ENCODE measurements at regions not wholly inside any gene's neighbourhood (a gene's known extent, or its start where the extent isn't known, plus 50 kb on each side); places are given as distances from the start of the nearest gene placed in this dataset.
"Not testable (repeated sequence)": the region's sequence is repeated elsewhere in the genome, so short reads cannot be mapped to it uniquely, and the experiment has no call there.

- no peak for DNase-seq
Observed at GRCh38 chr1:200281201-200281835, 128.5 kb downstream of the ZNF281 start.

DNA sequence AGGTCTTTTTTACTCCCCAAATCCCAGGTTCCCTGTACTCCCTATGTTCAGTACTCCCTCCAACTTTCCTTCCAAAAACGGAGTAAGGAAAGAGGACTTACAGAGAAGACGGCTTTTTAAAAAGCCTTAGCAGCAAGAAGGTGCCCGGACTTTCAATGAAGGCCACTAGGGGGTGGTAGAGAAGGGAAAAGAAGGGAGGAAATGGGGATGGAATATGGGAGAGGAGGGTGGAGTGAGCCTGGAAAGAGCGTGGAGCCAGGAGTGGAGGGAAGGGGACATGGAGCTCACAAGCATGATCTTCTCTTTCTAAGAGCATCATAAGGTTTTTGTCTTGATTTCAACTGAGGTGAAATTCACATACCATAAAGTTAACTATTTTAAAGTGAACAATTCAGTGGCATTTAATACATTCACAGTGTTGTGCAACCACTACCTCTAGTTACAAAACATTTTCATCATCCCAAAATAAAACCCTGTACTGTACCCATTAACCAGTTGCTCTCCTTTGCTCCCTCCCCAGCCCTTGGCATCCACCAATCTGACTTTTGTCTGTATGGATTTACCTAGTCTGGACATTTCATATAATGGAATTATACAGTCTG, 129.9 kb downstream of the ZNF281 start:
- DNase-seq: peak; percentile 22

DNA sequence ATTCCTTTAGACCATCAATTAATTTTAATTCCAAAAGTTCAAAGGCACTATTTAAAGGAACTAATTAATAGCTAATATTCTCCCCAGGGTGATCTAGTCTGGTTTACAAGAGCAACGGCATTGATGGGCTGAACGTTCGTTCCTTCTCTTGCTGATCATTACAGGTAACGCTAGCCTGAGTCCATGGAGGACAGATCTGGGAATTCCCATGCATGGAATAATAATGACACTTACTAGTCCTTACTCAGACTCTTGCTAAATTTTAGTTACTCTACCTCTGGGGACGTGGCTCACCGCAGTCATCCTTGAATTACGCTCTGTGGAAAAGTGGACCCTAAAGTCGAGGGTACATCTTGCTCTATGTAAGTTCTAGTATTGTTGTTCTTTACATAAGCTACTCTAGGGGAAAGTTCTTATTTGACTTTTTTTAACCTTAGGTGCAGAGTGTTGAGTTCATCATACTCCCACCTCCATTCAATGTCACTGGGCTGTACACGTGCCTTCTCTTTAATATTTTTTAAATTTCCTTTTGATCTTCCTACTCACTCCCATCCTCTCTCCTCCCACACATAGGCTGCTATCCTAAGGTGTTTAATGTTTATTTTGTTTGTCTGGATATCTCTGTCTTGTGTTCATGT, 133.9 kb downstream of the ZNF281 start:
- no peak for DNase-seq

DNA sequence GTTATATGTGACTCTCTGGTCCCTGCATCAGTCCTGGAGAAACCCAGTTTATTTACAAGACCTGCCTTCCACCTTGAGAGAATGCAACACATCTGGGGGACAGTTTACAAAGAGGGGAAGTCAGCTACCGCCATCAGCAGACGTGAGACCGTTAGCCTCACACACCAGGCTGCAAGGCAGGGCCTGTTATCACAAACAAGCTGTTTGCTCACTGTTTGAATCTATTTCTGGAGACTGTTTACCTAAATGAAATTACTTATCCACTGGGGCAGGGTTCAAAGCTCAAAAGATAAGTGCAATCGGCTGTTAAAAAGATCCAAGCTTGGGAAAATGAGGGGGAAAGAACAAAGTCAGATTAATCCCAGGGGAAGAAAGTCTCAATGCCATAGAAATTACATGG, 134.4 kb downstream of the ZNF281 start:
- DNase-seq: no peak

DNA sequence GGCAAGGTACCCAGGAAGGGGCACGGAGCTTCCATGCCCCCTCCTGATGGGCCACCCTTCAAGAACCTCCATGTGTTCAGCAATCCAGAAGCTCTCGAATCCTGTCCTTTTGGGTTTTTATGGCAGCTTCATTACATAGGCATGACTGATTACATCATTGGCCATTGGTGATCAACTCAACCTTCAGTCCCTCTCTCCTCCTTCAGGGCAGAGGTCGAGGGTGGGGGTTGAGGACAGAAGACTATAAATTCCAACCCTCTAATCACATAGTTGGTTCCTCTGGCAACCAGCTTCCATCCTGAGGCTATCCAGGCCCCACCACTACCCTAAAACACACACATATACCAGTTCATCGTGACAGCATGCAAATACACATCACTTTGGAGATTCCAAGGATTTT, 135.7 kb downstream of the ZNF281 start:
- DNase-seq: no peak

DNA sequence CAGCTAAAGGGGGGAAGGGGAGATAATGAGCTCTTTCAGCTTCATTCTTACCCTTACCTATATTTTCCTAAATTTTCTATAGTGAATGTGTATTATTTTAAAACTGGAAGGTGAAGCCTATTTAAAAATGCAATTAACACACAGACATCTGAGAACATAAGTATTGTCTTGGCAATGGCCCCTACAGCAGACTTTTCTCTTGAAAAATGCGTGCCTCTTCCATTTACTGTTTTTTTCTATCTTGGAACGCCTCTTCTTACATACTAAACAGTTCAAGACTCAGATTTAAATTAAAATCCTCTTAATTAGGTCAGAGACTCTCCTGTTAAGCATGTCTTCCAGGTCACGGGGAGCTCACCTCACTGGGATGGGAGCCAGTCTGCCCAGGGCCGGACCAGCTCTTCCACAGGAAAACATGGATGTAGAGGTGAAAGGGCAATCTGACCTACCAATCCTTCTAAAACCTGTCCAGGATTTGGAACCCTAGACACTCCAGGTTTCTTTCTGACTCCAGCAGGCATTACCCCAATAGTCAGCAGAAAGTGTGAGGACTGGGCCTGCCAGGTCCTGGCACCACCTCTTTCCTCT, 137.3 kb downstream of the ZNF281 start:
- no peak for DNase-seq

DNA sequence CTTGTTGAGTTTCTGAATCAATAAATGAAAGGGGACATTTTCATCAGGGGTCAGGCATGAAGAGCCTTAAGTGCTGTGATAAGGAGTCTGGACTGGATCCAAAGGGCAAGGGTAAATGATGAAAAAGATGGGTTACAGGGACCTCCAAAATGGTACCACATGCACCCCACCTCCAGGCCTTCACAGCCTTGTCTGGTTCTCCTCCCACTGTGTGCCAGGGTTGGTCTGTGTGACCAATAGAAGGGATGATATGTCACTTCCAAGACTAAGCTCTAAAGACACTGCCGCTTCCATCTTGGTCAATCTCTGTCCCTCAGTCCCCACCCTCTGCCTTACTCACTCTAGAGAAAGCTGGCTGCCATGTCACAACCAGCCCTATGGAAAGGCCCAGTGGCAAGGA, 140.6 kb downstream of the ZNF281 start:
- DNase-seq: no peak

- DNase-seq: no peak
Observed at GRCh38 chr1:200267937-200268336, 141.9 kb downstream of the ZNF281 start.

DNA sequence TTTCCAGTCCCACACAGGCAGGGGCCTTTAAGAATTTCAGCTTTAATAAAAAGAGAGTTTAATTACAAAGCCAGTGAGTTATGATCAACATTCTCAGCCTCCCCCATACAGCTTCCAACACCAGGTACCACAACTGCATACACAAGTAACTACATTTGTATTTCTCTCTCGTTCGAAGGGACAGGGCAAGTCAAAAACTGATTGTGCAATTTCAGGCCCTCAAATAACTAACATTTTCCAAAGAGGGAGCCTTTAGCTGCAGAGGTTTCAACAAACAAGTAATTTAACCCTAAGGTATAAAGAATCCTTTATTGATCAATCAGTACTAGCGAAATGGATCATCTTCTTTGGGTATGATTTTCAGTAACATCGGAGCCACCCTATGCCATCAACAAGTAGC, 142.4 kb downstream of the ZNF281 start:
- DNase-seq: no peak

GRCh38 chr1:200266871-200267270, 143.0 kb downstream of the ZNF281 start:
- no peak for DNase-seq

GRCh38 chr1:200265881-200266280, 144.0 kb downstream of the ZNF281 start:
- no peak for DNase-seq

DNA sequence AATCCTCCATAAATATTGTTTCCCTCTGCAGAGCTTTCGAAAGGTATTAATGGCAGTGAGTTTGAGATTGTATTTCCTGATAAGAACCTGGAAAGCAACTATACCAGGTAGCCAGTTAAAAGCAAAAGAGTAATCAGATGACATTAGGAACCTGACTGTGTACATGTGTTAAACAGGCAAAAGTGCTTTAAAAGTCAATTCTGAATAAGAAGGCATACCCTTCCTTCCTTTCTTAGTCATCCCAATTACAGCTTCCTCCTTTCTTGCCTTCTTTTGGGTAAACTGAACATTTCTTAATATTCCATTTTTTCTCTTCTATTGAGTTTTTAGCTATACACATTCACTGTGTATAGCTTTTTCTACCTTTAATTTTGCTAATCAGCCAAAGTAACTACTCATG, 144.7 kb downstream of the ZNF281 start:
- no peak for DNase-seq

- DNase-seq: no peak
Observed at GRCh38 chr1:200263203-200263602, 146.6 kb downstream of the ZNF281 start.

GRCh38 chr1:200262326-200262965, 147.4 kb downstream of the ZNF281 start:
- DNase-seq: no peak

DNA sequence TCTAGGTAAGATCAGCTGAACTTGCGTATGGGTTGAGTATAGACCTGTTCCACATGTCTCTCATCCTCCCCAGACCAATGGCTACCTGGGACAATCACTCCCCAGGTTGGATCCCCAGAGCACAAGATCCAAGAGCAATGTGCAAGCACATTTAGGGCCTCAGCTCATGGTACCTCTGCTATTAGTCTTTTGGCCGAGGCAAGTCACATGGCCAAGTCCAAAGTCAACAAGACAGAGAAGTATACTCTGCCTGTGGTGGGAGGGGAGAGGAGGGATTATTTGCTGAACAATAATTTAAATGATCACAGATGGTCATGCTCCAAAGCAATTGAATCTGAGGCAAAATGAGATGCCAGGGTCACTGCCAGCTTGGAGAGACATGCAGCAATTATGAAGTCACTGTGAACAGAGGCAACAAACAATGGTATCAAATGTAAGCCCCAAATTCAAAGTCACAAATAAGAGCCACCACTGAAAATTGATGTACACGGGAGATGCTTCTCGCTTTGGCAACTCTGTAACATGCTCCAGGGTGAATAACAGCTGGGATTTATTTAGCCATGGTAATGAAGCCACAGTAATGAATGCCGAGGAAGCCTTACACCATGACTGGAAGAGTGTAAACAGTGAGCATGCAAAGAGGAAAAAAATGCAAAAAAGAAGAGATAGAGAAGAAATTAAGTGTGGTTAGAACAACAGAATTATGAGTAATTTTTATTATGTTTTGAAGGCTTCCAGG, 149.1 kb downstream of the ZNF281 start:
- no peak for DNase-seq

GRCh38 chr1:200258447-200259375, 151.1 kb downstream of the ZNF281 start:
- no peak for DNase-seq

DNA sequence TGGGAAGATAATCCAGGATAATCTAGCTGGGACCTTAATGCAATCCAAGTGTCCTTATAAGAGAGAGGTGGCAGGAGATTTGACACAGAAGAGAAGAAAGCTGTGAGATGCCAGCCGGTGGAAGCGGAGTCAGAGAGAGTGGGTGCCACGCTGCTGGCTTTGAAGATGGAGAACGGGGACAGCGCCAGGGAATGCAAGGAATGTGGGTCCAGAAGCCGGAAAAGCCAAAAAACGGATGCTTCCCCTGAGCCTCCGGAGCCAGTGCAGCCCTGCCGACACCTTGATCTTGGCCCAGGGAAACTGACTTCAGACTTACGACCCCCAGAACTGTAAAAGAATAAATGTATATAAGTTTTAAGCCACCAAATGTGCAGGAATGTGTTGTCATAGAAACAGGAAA, 152.6 kb downstream of the ZNF281 start:
- no peak for DNase-seq

GRCh38 chr1:200254602-200255001, 155.2 kb downstream of the ZNF281 start:
- not testable (repeated sequence) for DNase-seq

DNA sequence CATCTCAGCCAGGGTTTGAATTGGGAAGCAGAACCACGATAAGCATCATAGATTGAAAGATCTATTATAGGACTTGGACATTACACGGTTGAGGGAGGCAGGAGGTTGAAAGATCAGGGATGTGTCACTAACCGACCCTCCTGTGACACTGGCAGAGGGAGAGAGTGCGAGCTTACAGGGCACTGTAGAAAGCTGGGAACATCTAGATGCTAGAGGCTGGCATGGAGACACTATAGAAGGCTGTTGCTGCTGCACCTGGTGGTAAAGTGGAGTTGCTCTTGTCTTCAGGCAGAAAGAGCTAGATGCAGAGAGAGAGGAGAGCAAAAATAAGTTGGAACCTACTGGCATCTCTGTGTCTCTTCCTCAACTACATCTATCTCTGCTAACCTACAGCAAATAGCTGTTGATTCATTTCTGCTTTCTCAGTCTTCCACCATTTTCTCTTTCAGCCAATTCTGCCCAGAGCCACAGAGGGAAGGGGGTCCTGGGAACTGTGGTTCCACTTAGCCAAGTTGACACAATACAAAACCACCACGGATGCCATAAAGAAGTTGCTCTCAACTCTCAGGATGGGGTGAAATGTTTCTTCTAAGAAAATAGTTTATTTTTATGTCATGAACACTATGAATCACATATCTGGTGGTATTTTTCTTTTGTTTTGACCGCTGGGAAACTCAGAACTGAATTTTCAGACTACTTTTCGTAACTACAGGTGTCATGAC, 155.9 kb downstream of the ZNF281 start:
- no peak for DNase-seq

DNA sequence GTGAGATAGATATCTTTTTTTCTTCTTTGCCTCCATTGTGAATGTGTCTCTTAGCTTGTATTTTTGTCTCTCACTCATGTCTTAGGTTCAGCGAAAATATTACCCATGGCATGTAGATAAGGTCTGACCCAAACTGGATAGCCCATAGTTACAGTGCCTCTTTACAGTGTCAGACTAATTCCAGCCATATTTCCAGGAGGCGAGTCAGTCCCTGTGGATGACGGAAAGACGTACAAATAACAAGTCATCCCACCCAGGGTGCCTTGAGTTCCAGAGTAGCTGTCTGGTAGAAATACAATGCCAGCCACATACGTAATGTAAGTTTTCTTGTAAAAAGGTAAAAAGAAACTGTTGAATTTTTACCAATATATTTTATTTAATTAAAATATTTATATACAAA, 157.3 kb downstream of the ZNF281 start:
- DNase-seq: no peak

DNA sequence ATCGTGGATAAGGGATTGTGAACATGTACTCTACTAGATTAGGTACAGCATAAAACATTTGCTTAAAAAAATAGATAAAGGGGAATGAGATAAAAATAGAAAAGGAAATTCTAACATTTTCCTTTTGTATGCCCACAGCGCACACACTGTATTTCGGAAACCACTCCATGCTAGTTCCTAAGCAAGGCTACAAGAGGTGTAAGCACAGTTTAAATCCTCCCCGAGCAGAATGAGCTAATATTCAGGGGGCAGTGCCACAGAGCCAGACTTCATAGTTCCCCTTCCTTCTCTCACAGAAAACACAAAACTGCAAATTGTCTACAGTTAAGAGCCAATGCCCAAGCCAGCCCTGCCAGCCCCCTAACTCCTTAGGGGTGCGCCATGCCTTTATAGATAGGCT, 159.4 kb downstream of the ZNF281 start:
- no peak for DNase-seq
